ENCODE measurements at regions not wholly inside any gene's neighbourhood (a gene's known extent, or its start where the extent isn't known, plus 50 kb on each side); places are given as distances from the start of the nearest gene placed in this dataset.
"Not testable (repeated sequence)": the region's sequence is repeated elsewhere in the genome, so short reads cannot be mapped to it uniquely, and the experiment has no call there.

- no peak for DNase-seq
- in situ Hi-C loops (cut with HindIII; ENCODE audit: low pct_ligation_motif_present, low pct_unique_long_range_greater_than_20kb, low sequenced_read_pairs) = no loop called here
Observed at GRCh38 chr7:126202177-126202576, 1050.6 kb downstream of the GRM8 start.

DNA sequence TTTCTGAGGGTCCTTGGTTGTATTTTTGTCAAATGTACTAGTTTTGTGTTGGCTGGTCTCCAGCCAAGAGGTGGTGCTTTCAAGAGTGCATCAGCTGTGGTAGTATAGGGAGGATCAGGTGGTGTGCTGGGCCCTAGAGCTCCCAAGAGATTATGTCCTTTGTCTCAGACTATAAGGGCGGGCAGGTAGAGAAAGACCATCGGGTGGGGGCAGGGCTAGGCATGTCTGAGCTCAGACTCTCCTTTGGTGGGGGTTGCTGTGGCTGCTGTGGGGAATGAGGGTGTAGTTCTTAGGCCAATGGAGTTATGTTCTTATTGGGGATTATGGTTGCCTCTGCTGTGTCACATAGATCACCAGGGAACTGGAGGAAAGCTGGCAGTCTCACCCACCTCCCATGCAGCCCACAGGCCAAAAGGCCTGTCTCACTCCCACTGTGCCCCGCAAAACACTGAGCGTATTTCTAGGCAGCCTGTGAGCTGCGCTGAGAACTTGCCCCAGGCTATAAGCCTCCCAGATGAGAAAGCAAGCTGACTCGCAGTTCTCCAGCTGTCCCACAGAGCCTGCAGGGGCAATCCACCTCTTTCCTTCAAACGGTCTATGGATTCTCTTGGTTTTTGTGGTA lies 1066.7 kb downstream of the GRM8 start:
- DNase-seq = no peak

GRCh38 chr7:126179916-126180315 lies 1072.8 kb downstream of the GRM8 start:
- in situ Hi-C loops (cut with HindIII; ENCODE audit: low pct_ligation_motif_present, low pct_unique_long_range_greater_than_20kb, low sequenced_read_pairs) = no loop called here
- no peak for DNase-seq

More for the DNA sequence above, 1066.7 kb downstream of the GRM8 start:
- in situ Hi-C loops (cut with HindIII; ENCODE audit: low pct_ligation_motif_present, low pct_unique_long_range_greater_than_20kb, low sequenced_read_pairs) = no loop called here

GRCh38 chr7:126178865-126179264 lies 1073.9 kb downstream of the GRM8 start:
- DNase-seq = no peak
- in situ Hi-C loops (cut with HindIII; ENCODE audit: low pct_ligation_motif_present, low pct_unique_long_range_greater_than_20kb, low sequenced_read_pairs) = no loop called here

- in situ Hi-C loops (cut with HindIII; ENCODE audit: low pct_ligation_motif_present, low pct_unique_long_range_greater_than_20kb, low sequenced_read_pairs) = no loop called here
Observed at GRCh38 chr7:126177782-126178181, 1075.0 kb downstream of the GRM8 start.

GRCh38 chr7:126166645-126167044 lies 1086.1 kb downstream of the GRM8 start:
- no peak for DNase-seq
- in situ Hi-C loops (cut with HindIII; ENCODE audit: low pct_ligation_motif_present, low pct_unique_long_range_greater_than_20kb, low sequenced_read_pairs) = no loop called here

More at GRCh38 chr7:126177782-126178181, 1075.0 kb downstream of the GRM8 start:
- DNase-seq = no peak

DNA sequence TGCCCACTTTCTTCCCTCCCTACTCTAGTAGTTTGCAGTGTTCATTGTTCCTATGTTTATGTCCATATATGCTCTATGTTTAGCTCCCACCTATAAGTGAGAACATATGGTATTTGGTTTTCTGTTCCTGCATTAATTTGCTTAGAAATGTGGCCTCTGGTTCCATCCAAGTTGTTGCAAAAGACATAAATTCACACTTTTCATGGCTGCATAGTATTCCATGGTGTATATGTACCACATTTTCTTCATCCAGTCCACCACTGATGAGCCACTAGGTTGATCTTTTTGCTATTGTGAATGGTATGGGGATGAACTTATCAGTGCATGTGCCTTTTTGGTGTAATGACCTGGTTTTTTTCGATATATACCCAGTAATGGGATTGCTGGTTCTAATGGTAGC lies 1089.1 kb downstream of the GRM8 start:
- in situ Hi-C loops (cut with HindIII; ENCODE audit: low pct_ligation_motif_present, low pct_unique_long_range_greater_than_20kb, low sequenced_read_pairs) = no loop called here
- DNase-seq = no peak

GRCh38 chr7:126157391-126157790 lies 1095.3 kb downstream of the GRM8 start:
- no peak for DNase-seq
- in situ Hi-C loops (cut with HindIII; ENCODE audit: low pct_ligation_motif_present, low pct_unique_long_range_greater_than_20kb, low sequenced_read_pairs) = no loop called here

DNA sequence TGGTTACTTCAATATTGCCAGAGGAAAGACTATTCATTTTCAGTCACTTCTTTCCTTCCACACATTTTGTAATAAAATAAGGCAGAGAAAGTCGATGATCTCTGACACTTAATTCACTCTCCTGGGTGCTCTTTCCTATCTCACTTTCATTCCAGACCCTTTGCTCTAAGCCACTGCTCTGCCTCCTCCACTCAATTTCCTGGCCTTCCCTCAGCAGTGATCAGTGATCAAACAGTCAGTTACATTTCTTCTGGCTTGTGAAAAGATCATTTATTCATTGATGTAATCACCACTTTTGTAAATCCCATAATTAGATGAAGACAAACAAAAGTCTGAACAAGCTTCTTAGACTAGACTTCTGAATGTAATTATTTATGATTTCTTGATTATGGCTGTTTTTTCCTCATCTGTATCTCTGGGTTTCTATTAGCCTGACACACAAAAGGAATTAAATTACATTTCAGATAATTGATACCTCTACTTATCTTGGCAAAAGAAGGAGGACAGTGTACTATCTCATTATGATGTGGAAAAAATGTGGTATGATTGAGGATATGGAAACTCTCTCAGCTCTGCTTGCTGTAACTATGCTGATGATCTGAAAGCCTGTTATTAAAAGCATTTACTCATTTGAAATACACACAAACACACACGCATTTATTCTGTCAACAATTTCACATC lies 1102.3 kb downstream of the GRM8 start:
- in situ Hi-C loops (cut with HindIII; ENCODE audit: low pct_ligation_motif_present, low pct_unique_long_range_greater_than_20kb, low sequenced_read_pairs) = no loop called here
- DNase-seq = no peak

DNA sequence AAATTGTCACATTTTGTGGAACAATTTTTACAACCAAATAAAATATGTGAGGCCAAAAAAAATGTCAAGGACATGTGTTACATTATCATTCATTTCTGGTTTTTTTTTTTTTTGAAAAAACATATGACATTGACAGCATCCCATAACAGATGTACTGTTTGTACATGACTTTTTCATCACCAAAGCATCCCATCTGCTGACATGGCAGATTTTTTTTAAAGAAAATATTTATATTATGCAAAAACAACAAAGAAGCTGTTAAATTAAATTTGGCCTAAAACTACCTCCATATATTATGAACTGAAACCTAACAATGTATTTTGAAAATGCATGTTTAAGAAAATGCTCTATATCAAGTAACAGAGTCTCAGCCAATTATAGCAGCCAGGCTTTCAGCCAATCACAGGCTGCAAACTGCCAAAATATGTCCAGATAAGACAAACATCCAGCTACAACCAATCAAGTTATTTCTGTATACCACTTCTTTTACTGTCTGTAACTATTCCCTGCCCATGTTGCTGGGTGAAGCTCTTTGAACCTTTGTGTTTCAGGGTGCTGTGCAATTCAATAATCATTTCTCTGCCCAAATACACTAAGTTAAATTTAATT lies 1111.8 kb downstream of the GRM8 start:
- no peak for DNase-seq
- in situ Hi-C loops (cut with HindIII; ENCODE audit: low pct_ligation_motif_present, low pct_unique_long_range_greater_than_20kb, low sequenced_read_pairs) = no loop called here

DNA sequence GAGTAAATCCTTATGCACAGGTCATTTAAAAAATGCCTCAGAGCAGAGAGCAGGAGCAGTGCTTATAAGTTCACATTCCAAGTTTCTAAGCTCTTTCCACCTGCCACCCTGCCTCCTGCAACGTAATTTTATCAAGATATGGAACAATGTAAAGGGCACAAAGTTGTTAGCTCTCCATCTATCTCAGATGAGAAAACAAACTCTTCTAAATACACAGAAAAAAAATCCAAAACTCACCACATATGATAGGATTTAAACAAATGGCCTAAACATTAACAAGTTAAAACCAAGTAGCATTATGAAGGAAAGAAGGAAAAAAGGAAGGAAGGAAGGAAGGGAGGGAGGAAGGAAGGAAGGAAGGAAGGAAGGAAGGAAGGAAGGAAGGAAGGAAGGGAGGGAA lies 1132.8 kb downstream of the GRM8 start:
- no peak for DNase-seq
- in situ Hi-C loops (cut with HindIII; ENCODE audit: low pct_ligation_motif_present, low pct_unique_long_range_greater_than_20kb, low sequenced_read_pairs) = no loop called here

GRCh38 chr7:126103582-126103981 lies 1149.2 kb downstream of the GRM8 start:
- in situ Hi-C loops (cut with HindIII; ENCODE audit: low pct_ligation_motif_present, low pct_unique_long_range_greater_than_20kb, low sequenced_read_pairs) = no loop called here
- no peak for DNase-seq

GRCh38 chr7:126083014-126083413 lies 1153.4 kb upstream of the POT1 start:
- no peak for DNase-seq
- in situ Hi-C loops (cut with HindIII; ENCODE audit: low pct_ligation_motif_present, low pct_unique_long_range_greater_than_20kb, low sequenced_read_pairs) = no loop called here

DNA sequence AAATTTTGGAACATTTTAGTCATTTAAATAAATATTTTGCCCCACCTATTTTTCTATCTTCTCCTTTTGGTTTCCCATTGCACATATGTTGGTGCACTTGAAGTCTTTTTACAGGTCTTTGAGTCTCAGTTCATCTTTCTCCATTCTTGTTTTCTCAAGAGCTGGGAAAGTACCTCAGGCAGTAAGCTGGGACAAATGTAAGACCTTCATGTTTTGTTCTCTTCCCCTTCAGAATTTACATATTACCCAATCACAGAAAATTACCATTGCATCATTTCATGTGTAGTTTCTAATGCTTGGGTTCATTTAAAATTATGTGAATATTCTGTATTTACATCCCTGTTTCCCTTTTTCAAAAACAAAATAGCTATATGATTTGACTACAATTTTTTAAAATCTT lies 1150.0 kb upstream of the POT1 start:
- in situ Hi-C loops (cut with HindIII; ENCODE audit: low pct_ligation_motif_present, low pct_unique_long_range_greater_than_20kb, low sequenced_read_pairs) = no loop called here
- DNase-seq = no peak

DNA sequence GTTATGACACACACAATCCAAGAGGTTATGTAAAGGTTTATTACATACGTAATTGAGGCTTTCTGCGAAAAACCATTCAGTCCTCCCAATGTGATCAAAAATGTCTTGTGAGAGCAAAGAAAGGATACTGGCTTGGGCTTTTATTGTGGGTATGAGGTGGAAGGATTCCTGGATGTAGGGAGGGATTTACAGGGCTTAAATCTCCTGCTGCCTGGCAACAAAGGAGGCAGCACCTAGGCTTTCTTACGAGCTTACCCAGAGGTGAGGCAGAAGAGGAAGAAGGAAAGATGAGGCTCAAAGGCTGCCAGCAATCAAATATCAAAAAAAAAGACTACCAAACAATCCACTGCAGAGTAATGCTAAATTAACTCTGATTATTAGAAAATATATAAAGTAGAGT lies 1149.5 kb upstream of the POT1 start:
- DNase-seq = no peak
- in situ Hi-C loops (cut with HindIII; ENCODE audit: low pct_ligation_motif_present, low pct_unique_long_range_greater_than_20kb, low sequenced_read_pairs) = no loop called here

DNA sequence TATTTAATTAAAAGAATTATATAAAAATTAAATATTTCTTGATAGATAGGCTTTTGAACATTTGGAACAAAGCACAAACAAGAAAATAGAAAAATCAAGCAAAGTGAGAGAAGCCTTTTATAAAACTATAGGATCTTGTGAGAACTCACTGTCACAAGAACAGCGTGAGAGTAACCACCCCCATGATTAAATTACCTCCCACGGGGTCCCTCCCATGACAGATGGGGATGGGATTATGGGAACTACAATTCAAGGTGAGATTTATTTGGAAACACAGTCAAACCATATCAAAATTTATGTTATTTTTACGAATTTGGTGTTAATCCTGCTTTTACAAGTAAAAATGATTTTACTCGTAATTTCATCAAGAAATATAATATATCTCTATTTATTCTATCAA lies 1136.1 kb upstream of the POT1 start:
- in situ Hi-C loops (cut with HindIII; ENCODE audit: low pct_ligation_motif_present, low pct_unique_long_range_greater_than_20kb, low sequenced_read_pairs) = no loop called here
- no peak for DNase-seq

DNA sequence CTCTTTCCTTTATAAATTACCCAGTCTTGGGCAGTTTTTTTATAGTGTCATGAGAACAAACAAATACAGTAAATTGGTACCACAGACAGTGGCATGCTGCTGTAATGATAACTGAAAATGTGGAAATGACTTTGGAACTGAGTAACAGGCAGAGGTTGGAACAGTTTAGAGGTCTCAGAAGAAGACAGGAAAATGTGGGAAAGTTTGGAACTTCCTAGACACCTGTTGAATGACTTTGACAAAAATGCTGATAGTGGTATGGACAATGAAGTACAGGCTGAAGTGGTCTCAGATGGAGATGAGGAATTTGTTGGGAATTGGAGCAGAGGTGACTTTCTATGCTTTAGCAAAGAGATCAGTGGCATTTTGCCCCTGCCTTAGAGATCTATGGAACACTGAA lies 1128.4 kb upstream of the POT1 start:
- no peak for DNase-seq
- in situ Hi-C loops (cut with HindIII; ENCODE audit: low pct_ligation_motif_present, low pct_unique_long_range_greater_than_20kb, low sequenced_read_pairs) = no loop called here

- DNase-seq; in situ Hi-C loops (cut with HindIII; ENCODE audit: low pct_ligation_motif_present, low pct_unique_long_range_greater_than_20kb, low sequenced_read_pairs): not testable (repeated sequence)
Observed at GRCh38 chr7:126056613-126057012, 1127.0 kb upstream of the POT1 start.

DNA sequence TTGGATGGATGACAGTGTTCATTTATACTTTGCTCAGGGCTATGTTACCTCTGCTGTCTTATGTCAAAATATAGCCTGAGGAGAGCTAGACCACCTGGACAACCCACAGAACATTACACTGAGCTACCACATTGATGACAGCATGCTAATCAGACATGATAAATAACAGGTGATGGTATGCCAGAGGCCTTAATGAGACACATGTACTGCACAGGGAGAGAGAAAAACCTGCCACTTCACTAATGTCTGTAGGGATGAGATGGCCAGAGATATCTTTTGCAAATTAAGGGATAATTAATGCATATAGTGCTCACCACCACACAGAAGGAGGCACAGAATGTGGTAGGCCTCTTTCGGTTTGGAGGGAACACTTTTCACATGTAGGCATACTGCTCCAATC lies 1122.6 kb upstream of the POT1 start:
- in situ Hi-C loops (cut with HindIII; ENCODE audit: low pct_ligation_motif_present, low pct_unique_long_range_greater_than_20kb, low sequenced_read_pairs) = no loop called here
- DNase-seq = no peak

DNA sequence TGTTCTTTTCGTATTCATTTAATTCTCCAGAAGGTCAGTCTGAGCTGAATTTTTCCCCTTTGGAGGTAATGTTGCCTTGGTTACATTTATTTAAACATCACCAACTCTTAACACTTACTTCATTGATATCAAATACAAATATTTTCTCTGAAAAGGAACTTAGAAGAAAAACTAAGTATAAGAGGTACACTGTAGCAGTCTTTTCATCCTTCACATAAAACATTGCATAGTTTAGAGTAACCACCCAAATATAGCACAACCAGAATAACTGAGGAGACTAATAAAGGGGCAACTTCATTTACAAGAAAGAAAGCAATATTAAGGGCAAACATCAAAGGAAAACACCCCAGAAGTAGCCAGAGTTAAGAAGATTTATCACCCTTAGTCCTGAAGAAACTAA lies 1115.0 kb upstream of the POT1 start:
- DNase-seq = no peak
- in situ Hi-C loops (cut with HindIII; ENCODE audit: low pct_ligation_motif_present, low pct_unique_long_range_greater_than_20kb, low sequenced_read_pairs) = no loop called here

Measured in ACHN (cell line).